GM12891 (cell line): ENCODE measurements at regions not wholly inside any gene's neighbourhood (a gene's known extent, or its start where the extent isn't known, plus 50 kb on each side); places are given as distances from the start of the nearest gene placed in this dataset.

Experiments used
- POLR2A ChIP-seq: IDR thresholded peaks from 2 replicates; pipeline ENCODE4 v1.6.1; 2011; ENCODE audit warnings: low read depth, low read length, control low read depth
- POLR2AphosphoS5 ChIP-seq: IDR thresholded peaks from 2 replicates; pipeline ENCODE4 v1.6.1; 2011; ENCODE audit warnings: low read depth, low read length, control low read depth

DNA sequence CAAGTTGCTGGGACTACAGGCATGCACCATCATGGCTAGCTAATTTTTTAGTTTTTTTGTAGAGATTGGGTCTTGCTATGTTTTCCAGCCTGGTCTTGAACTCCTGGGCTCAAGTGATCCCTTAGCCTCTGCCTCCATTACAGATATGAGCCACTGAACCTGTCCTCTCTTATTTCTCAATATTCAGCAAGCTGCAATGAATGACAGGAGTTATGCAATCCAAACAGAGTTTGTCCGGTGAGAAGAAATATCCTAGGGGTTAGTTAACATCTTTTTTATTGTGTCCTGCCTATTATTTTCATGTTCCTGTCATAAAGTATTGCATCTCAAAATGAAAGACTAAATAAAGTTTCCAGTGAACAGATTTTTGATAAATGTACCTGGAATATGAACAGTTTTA, 1161.4 kb downstream of the OTOL1 start:
- TF ChIP-seq POLR2A (no peak), POLR2AphosphoS5 (no peak)
